Retinal pigment epithelial cell (primary cell): ENCODE measurements at regions not wholly inside any gene's neighbourhood (a gene's known extent, or its start where the extent isn't known, plus 50 kb on each side); places are given as distances from the start of the nearest gene placed in this dataset.
"Not testable (repeated sequence)": the region's sequence is repeated elsewhere in the genome, so short reads cannot be mapped to it uniquely, and the experiment has no call there.

Experiments
- DNase-seq: peaks from one replicate; pipeline ENCODE4 v3.0.0-alpha.2; 2010; ENCODE audit warnings: low read depth
- H3K4me3 ChIP-seq: 2 replicates; pipeline ENCODE4 v1.5.1; 2011; ENCODE audit warnings: mild to moderate bottlenecking, low read length, control low read depth, moderate library complexity
- CTCF ChIP-seq: conservative IDR thresholded peaks from 2 replicates; pipeline ENCODE4 v1.5.1; 2011; ENCODE audit warnings: low read depth, low read length, control low read depth, inconsistent platforms

GRCh38 chr15:55074431-55074830 is 122.3 kb downstream of the RSL24D1 start:
- no peak for DNase-seq
- no peak for TF ChIP-seq CTCF
- no peak overlapping the region for H3K4me3 ChIP-seq

DNA sequence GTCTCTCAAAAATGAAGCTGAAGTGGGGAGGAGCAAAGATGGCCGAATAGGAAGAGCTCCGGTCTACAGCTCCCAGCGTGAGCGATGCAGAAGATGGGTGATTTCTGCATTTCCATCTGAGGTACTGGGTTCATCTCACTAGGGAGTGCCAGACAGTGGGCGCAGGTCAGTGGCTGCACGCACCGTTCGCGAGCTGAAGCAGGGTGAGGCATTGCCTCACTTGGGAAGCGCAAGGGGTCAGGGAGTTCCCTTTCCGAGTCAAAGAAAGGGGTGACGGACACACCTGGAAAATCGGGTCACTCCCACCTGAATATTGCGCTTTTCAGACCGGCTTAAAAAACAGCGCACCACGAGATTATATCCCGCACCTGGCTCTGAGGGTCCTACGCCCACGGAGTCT is 132.8 kb downstream of the RSL24D1 start:
- DNase-seq, H3K4me3 ChIP-seq: not testable (repeated sequence)

GRCh38 chr15:55060836-55061235 is 135.9 kb downstream of the RSL24D1 start:
- no peak for TF ChIP-seq CTCF
- no peak overlapping the region for H3K4me3 ChIP-seq
- no peak for DNase-seq

DNA sequence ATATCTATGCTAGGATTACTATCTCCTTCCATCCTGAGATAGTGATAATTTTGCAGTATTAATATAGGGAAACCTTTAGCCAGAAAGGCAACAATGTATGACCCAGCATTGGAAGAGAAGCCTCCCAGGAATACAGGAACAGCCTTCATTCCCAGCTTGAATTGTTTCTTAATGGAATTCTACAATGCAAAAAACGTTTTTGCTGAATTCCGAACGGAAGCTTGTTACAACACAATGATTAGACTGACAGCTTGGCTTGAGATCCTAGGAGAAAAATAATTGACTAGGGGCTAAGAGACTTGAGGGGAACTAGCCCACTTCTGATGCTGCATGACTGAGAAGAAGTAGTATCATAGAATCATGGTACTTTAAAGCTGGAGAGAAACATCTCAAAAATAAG is 140.2 kb downstream of the RSL24D1 start:
- no peak for TF ChIP-seq CTCF
- no peak overlapping the region for H3K4me3 ChIP-seq
- DNase-seq = no peak

DNA sequence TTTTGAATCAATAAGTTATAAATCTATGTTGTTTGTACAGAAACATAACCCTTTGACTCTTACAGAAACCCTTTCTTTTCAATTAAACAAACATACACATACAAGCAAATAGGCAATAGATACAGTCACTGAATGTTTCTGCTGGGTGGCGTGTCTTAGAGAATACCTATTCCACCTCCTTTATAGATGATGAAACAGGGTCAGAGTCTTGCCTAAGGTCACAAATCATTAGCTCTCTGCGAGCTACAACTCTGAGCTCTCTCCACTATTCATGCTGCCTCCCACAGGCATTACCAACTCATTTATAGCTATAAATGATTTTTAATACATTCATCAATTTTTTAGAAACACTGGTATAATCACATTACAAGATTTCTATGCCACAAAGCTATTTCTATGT is 152.6 kb downstream of the RSL24D1 start:
- no peak overlapping the region for H3K4me3 ChIP-seq
- TF ChIP-seq CTCF = no peak
- DNase-seq = no peak

DNA sequence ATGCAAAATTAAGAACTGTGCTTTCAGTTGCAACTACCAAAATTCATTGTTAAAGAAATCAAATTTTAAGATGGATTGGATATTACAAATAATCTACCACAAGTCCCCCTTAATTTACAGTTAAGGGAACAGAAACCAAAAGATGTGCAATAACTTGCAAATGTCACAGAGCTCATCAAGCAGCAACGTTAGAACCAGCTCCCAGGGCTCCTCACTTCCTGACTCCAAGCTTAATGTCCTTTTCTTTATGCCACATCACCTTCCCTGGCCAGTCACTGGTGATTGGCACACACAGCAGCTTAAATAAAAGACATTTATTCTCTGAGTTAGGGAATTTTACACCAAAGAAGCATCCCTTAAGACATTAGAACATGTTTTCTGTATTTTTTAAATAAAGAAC is 159.7 kb downstream of the RSL24D1 start:
- H3K4me3 ChIP-seq = no peak overlapping the region
- DNase-seq = no peak
- no peak for TF ChIP-seq CTCF

DNA sequence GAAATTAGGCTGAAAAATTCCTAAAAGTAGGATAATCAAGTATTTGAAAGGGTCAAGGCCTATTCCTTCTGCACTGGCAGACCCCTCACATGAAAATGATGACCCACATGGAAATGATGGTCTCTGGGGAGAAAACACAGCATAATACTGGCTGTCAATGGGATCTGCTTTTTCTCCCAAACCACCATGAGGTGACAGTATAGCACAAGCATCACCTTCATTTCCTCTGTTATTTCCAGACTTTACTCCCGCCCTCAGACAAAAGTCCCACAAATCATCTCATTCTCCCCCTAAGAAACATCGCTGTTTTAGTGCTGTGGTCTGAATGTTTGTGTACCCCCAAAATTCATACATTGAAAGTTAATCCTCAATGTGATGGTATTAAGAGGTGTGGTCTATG is 161.0 kb downstream of the RSL24D1 start:
- DNase-seq = no peak
- H3K4me3 ChIP-seq = no peak overlapping the region
- no peak for TF ChIP-seq CTCF

GRCh38 chr15:55033574-55033973 is 163.2 kb downstream of the RSL24D1 start:
- no peak for TF ChIP-seq CTCF
- no peak for DNase-seq
- no peak overlapping the region for H3K4me3 ChIP-seq
